Testis (tissue), 2 donors: ENCODE measurements at regions not wholly inside any gene's neighbourhood (a gene's known extent, or its start where the extent isn't known, plus 50 kb on each side); places are given as distances from the start of the nearest gene placed in this dataset.

ENCODE experiments used
- DNase-seq: peaks from one replicate; pipeline ENCODE4 v3.0.0-alpha.2; 2019
- H3K27ac ChIP-seq, 2 donors: fragments of 200-600 bp; sonication (generic); one replicate each; pipeline ENCODE4 v1.5.1; 2019
- H3K27me3 ChIP-seq: fragments of 200-600 bp; sonication (generic); one replicate; pipeline ENCODE4 v1.5.1; 2019
- H3K36me3 ChIP-seq: fragments of 200-600 bp; sonication (generic); one replicate; pipeline ENCODE4 v1.5.1; 2017; ENCODE audit warnings: low read depth; ENCODE audit errors: missing control alignments
- H3K4me1 ChIP-seq: fragments of 200-600 bp; sonication (generic); one replicate; pipeline ENCODE4 v1.5.1; 2019
- H3K4me3 ChIP-seq, 2 donors: fragments of 200-600 bp; sonication (generic); one replicate each; pipeline ENCODE4 v1.5.1; 2017 to 2019
- H3K9me3 ChIP-seq: fragments of 200-600 bp; sonication (generic); one replicate; pipeline ENCODE4 v1.5.1; 2017
- POLR2A ChIP-seq: fragments of 450-650 bp; IDR thresholded peaks from one replicate; pipeline ENCODE4 v1.6.1; 2017; ENCODE audit warnings: antibody characterized with exemption, mild to moderate bottlenecking, moderate library complexity
- WGBS, 2 donors: methylation state at CpG; one replicate each; pipeline ENCODE4 v1.1.5; 2018; 5-methylcytosine and 5-hydroxymethylcytosine counted together
- intact Hi-C: fragments of 100-400 bp; cut with DNase I; formaldehyde crosslinking; loops from one replicate; pipeline ENCODE4 v1.15.1; 2023; ENCODE audit warnings: low total_unique reads
- TF ChIP-seq, protein P1 (sequence below), 3 experiments: fragments of 450-650 bp in 2 of 3; fragments of 200-600 bp in 1 of 3; sonication (generic) in 1 of 3; IDR thresholded peaks; one replicate each; pipeline ENCODE4 v1.5.1; 2016 to 2019; ENCODE audit warnings: antibody characterized with exemption in 3 of 3, mild to moderate bottlenecking in 2 of 3, moderate library complexity in 1 of 3

DNA sequence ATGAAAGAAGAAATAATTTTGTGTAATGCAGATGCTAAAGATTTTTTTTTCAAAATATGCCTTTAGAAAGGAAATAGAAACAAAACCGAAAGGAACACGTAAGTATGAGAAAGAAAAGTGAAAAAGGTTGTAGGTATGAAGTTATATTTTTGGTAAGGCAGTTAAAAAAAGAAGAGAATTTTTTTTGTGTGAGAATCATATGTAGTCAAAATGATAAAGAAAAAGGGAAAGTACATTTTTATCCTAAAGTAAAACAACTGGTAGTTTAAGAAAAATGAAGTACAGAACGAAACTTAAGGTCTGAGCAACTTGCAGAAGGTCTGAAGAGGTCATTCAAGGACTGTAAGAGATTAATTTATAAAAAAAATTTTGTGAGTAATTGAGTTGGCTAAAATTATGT, 164.0 kb upstream of the TRAM1L1 start:
- Histone ChIP-seq H3K36me3 (no peaks in the 10 kb centered on the region), H3K27ac (no peak overlapping the region), H3K9me3 (no peaks in the 10 kb centered on the region), H3K4me1 (no peaks in the 10 kb centered on the region), H3K4me3 (no peak overlapping the region), H3K27me3 (no peaks in the 10 kb centered on the region)
- intact Hi-C loops, result no loop called here
- WGBS, 2 donors, result 86 to 88% methylated on average over 3 of the region's 3 CpGs
- DNase-seq, result no peak
- TF ChIP-seq, protein P1, sequence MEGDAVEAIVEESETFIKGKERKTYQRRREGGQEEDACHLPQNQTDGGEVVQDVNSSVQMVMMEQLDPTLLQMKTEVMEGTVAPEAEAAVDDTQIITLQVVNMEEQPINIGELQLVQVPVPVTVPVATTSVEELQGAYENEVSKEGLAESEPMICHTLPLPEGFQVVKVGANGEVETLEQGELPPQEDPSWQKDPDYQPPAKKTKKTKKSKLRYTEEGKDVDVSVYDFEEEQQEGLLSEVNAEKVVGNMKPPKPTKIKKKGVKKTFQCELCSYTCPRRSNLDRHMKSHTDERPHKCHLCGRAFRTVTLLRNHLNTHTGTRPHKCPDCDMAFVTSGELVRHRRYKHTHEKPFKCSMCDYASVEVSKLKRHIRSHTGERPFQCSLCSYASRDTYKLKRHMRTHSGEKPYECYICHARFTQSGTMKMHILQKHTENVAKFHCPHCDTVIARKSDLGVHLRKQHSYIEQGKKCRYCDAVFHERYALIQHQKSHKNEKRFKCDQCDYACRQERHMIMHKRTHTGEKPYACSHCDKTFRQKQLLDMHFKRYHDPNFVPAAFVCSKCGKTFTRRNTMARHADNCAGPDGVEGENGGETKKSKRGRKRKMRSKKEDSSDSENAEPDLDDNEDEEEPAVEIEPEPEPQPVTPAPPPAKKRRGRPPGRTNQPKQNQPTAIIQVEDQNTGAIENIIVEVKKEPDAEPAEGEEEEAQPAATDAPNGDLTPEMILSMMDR (IDR thresholded peaks at IDR 0.05), result no peak
- TF ChIP-seq POLR2A, result no peak

DNA sequence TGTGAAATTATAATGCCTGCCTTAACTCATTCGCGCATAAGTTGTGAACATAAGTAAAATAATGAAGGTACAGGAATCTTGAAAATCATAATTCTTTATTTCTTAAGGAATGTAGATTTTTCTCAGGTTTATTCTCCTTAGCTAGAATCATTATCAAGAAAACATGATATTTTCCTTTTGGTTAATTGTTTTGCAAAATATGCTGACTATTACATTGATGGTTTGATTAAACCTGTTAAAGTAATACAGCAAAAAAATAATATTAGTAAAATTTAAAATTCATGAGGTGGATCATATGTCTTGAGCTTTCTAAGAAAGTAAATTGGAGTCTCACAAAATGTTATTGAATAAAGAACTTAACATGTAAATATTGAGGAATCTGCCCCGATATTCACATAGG, 178.7 kb upstream of the TRAM1L1 start:
- no peaks in the 10 kb centered on the region for H3K27me3 ChIP-seq
- no peaks in the 10 kb centered on the region for H3K36me3 ChIP-seq
- intact Hi-C loops, result no loop called here
- TF ChIP-seq POLR2A, result no peak
- TF ChIP-seq, protein P1 (IDR thresholded peaks at IDR 0.05), result no peak
- WGBS, 2 donors, result 94 to 99% methylated on average over 3 of the region's 3 CpGs
- no peaks in the 10 kb centered on the region for H3K9me3 ChIP-seq
- H3K4me3 ChIP-seq, result no peak overlapping the region
- H3K4me1 ChIP-seq, result no peaks in the 10 kb centered on the region
- no peak overlapping the region for H3K27ac ChIP-seq
- no peak for DNase-seq

DNA sequence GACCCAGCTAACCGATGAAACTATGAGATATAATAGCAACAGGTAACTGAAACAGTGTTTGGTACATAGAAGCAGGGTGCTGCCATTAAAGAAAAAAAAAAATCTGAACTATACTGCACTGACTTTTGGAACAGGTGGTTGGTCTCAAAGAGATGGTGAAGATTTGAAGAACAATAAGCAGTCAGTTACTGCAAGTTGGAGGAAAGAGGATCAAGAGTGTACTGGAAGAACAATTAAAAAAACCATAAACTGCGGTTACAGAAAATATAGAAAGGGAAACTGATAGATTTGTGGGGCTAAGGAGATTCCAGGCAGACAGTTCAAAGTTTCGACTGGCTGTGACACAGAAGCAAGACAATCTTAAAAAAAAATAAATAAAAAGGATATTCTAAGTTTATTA, 181.9 kb upstream of the TRAM1L1 start:
- TF ChIP-seq POLR2A, result no peak
- TF ChIP-seq, protein P1 (IDR thresholded peaks at IDR 0.05), result no peak
- no peak for DNase-seq
- H3K27ac ChIP-seq, result no peak overlapping the region
- no peaks in the 10 kb centered on the region for H3K36me3 ChIP-seq
- intact Hi-C loops, result no loop called here
- 78 to 79% methylated on average over 3 of the region's 3 CpGs for WGBS, 2 donors
- H3K27me3 ChIP-seq, result no peaks in the 10 kb centered on the region
- no peaks in the 10 kb centered on the region for H3K9me3 ChIP-seq
- H3K4me1 ChIP-seq, result no peaks in the 10 kb centered on the region
- H3K4me3 ChIP-seq, result no peak overlapping the region

DNA sequence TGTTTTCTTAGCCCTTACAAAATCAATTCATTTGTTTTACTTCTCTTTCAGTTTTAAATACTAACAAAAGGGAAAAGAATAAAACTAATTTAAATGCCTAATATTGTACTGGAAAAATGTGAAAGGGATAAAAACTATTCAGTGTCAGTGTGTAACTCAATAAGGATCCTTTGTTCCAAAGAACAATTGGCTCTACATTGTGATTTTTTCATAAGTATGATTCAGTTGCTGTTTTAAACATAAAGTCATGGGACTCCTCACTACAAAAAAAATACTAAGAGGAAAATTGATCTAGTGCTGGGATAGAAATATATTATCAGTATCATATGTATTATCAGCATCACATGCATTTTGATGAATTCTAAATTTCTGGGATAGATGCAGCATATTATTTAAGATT, 199.4 kb upstream of the TRAM1L1 start:
- no peak for TF ChIP-seq POLR2A
- TF ChIP-seq, protein P1 (IDR thresholded peaks at IDR 0.05), result no peak
- intact Hi-C loops, result no loop called here
- no peaks in the 10 kb centered on the region for H3K36me3 ChIP-seq
- H3K4me3 ChIP-seq, result no peak overlapping the region
- H3K27me3 ChIP-seq, result no peaks in the 10 kb centered on the region
- H3K27ac ChIP-seq, result no peak overlapping the region
- H3K9me3 ChIP-seq, result no peaks in the 10 kb centered on the region
- no peaks in the 10 kb centered on the region for H3K4me1 ChIP-seq
- no peak for DNase-seq

DNA sequence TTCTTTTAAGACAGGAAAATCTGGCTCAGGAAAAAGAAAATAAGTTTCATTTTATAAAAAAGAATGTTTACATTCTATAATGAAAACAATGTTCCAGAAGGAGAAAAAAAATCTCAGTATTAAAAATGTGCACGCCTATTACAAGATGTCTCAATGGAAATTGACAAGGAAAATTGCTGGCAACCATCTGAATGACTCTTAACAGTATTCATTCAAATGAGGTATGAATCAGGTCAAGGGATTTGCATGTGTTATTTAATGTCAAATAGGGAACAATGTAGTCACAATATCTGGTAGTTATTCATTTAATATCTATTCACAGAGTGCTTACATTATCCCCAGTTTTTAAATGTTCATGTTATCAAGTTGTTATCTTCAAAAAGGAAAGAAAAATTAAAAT, 208.4 kb upstream of the TRAM1L1 start:
- no peak overlapping the region for H3K4me3 ChIP-seq
- H3K4me1 ChIP-seq, result no peaks in the 10 kb centered on the region
- intact Hi-C loops, result no loop called here
- 92 to 93% methylated on average over 1 of the region's 1 CpG for WGBS, 2 donors
- H3K9me3 ChIP-seq, result no peaks in the 10 kb centered on the region
- no peak for TF ChIP-seq POLR2A
- TF ChIP-seq, protein P1 (IDR thresholded peaks at IDR 0.05), result no peak
- H3K27ac ChIP-seq, result no peak overlapping the region
- H3K27me3 ChIP-seq, result no peaks in the 10 kb centered on the region
- DNase-seq, result no peak
- H3K36me3 ChIP-seq, result no peaks in the 10 kb centered on the region
